ENCODE measurements at regions not wholly inside any gene's neighbourhood (a gene's known extent, or its start where the extent isn't known, plus 50 kb on each side); places are given as distances from the start of the nearest gene placed in this dataset.

DNA sequence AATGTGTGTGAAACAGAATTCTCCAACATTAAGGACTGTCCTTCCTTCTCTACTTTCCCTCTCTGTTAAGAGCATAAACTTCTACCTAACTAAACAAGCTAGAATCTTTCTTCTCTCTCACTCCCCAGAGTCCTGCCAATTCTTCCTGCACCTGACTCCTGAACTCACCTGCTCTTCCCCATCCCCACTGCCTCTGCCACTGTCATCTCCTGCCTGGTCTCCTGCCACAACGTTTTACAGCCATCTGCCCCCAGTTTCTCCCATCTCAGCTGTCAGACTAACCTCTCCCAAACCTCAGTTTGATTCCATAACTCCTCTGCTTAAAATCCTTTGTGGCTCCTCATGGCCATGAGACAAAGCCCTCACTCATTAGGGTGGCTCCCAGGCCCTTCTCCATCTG is 119.8 kb upstream of the FOXN2 start:
- Histone ChIP-seq H3K4me3 (no peak overlapping the region), H3K9me3 (no peaks in the 10 kb centered on the region), H3K36me3 (no peaks in the 10 kb centered on the region), H3K27me3 (no peaks in the 10 kb centered on the region), H3K27ac (no peak overlapping the region), H3K4me1 (peaks cover 0 to 4% of the 10 kb centered on the region in 2 donors)
- in situ Hi-C loops (cut with MboI; ENCODE audit: low sequenced_read_pairs in 4 of 4): no loop called here
- DNase-seq: no peak
- no peak for ATAC-seq
- intact Hi-C loops (cut with DNase I; ENCODE audit: low total_unique reads): no loop called here
- TF ChIP-seq, protein P1, sequence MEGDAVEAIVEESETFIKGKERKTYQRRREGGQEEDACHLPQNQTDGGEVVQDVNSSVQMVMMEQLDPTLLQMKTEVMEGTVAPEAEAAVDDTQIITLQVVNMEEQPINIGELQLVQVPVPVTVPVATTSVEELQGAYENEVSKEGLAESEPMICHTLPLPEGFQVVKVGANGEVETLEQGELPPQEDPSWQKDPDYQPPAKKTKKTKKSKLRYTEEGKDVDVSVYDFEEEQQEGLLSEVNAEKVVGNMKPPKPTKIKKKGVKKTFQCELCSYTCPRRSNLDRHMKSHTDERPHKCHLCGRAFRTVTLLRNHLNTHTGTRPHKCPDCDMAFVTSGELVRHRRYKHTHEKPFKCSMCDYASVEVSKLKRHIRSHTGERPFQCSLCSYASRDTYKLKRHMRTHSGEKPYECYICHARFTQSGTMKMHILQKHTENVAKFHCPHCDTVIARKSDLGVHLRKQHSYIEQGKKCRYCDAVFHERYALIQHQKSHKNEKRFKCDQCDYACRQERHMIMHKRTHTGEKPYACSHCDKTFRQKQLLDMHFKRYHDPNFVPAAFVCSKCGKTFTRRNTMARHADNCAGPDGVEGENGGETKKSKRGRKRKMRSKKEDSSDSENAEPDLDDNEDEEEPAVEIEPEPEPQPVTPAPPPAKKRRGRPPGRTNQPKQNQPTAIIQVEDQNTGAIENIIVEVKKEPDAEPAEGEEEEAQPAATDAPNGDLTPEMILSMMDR (IDR thresholded peaks at IDR 0.05 in 4 of 5, conservative IDR thresholded peaks at IDR 0.05 in 1 of 5): no peak
- TF ChIP-seq POLR2A (IDR thresholded peaks at IDR 0.05): no peak

- TF ChIP-seq POLR2A (IDR thresholded peaks at IDR 0.05): no peak
- TF ChIP-seq, protein P1 (IDR thresholded peaks at IDR 0.05 in 4 of 5, conservative IDR thresholded peaks at IDR 0.05 in 1 of 5): no peak
- Histone ChIP-seq H3K9me3 (no peaks in the 10 kb centered on the region), H3K27me3 (no peaks in the 10 kb centered on the region), H3K4me3 (no peak overlapping the region), H3K27ac (no peak overlapping the region), H3K4me1 (peaks cover 0 to 4% of the 10 kb centered on the region in 2 donors), H3K36me3 (no peaks in the 10 kb centered on the region)
- in situ Hi-C loops (cut with MboI; ENCODE audit: low sequenced_read_pairs in 4 of 4): no loop called here
- no peak for DNase-seq
- intact Hi-C loops (cut with DNase I; ENCODE audit: low total_unique reads): no loop called here
- no peak for ATAC-seq
Observed at GRCh38 chr2:48195169-48195568, 119.3 kb upstream of the FOXN2 start.

DNA sequence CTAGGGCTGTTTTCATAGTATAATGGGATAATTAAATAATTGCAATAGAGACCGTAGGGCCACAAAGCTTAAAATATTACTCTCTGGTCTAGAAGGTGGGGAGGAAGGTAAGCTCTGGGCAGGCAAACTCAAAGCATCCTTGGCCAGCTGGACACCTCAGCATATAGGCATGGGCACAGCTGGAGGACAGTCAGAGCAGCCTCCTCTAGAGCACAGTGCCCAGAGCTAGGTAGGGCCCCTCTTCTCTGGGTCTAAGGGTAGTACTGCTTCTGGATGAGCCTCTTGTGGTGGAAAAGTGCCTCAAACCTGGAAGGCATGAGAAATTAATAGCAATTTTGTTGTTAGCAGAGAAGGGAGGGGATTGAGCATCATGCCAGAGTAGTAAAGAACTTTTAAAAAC is 116.9 kb upstream of the FOXN2 start:
- no peak for ATAC-seq
- Histone ChIP-seq H3K27me3 (no peaks in the 10 kb centered on the region), H3K36me3 (no peaks in the 10 kb centered on the region), H3K27ac (no peak overlapping the region), H3K4me3 (no peak overlapping the region), H3K9me3 (no peaks in the 10 kb centered on the region), H3K4me1 (peaks cover 0 to 4% of the 10 kb centered on the region in 2 donors)
- in situ Hi-C loops (cut with MboI; ENCODE audit: low sequenced_read_pairs in 4 of 4) (no loop called here), intact Hi-C loops (cut with DNase I; ENCODE audit: low total_unique reads) (no loop called here)
- no peak for TF ChIP-seq POLR2A (IDR thresholded peaks at IDR 0.05)
- TF ChIP-seq, protein P1 (IDR thresholded peaks at IDR 0.05 in 4 of 5, conservative IDR thresholded peaks at IDR 0.05 in 1 of 5): no peak
- no peak for DNase-seq

DNA sequence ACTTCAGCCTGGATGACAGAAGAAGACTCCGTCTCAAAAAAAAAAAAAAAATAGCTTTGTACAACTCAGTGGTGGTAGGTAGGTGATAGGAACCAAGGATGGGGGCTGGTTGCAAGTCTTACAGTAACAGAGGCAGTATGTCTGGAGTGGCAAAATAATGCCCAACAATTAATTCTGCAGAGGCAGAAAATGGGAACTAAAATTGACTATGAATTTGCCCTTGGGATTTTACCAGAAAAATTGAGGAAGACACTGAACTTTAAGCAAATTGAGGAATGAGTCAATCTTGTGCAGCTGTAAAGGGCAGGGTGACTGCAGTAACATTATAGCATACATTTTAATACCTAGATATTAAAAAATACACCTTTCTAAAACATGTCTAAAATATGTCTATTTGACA is 116.1 kb upstream of the FOXN2 start:
- no peak overlapping the region for H3K27ac ChIP-seq
- ATAC-seq (no peak), DNase-seq (no peak)
- no peaks in the 10 kb centered on the region for H3K27me3 ChIP-seq
- intact Hi-C loops (cut with DNase I; ENCODE audit: low total_unique reads) (no loop called here), in situ Hi-C loops (cut with MboI; ENCODE audit: low sequenced_read_pairs in 4 of 4) (no loop called here)
- H3K4me1 ChIP-seq: peaks cover 0 to 4% of the 10 kb centered on the region in 2 donors
- TF ChIP-seq POLR2A (IDR thresholded peaks at IDR 0.05): no peak
- TF ChIP-seq, protein P1 (IDR thresholded peaks at IDR 0.05 in 4 of 5, conservative IDR thresholded peaks at IDR 0.05 in 1 of 5): no peak
- H3K36me3 ChIP-seq: no peaks in the 10 kb centered on the region
- no peaks in the 10 kb centered on the region for H3K9me3 ChIP-seq
- no peak overlapping the region for H3K4me3 ChIP-seq

GRCh38 chr2:48199070-48199469 is 115.4 kb upstream of the FOXN2 start:
- Histone ChIP-seq H3K9me3 (no peaks in the 10 kb centered on the region), H3K4me3 (no peak overlapping the region), H3K36me3 (no peaks in the 10 kb centered on the region), H3K27me3 (no peaks in the 10 kb centered on the region), H3K27ac (no peak overlapping the region), H3K4me1 (peaks cover 0 to 4% of the 10 kb centered on the region in 2 donors)
- in situ Hi-C loops (cut with MboI; ENCODE audit: low sequenced_read_pairs in 4 of 4) (no loop called here), intact Hi-C loops (cut with DNase I; ENCODE audit: low total_unique reads) (no loop called here)
- DNase-seq: no peak
- no peak for ATAC-seq
- TF ChIP-seq, protein P1 (IDR thresholded peaks at IDR 0.05 in 4 of 5, conservative IDR thresholded peaks at IDR 0.05 in 1 of 5): no peak
- no peak for TF ChIP-seq POLR2A (IDR thresholded peaks at IDR 0.05)
